22Rv1 (cell line): ENCODE measurements at regions not wholly inside any gene's neighbourhood (a gene's known extent, or its start where the extent isn't known, plus 50 kb on each side); places are given as distances from the start of the nearest gene placed in this dataset.
"Not testable (repeated sequence)": the region's sequence is repeated elsewhere in the genome, so short reads cannot be mapped to it uniquely, and the experiment has no call there.

Experiments used
- ZFX ChIP-seq: fragments of 450-650 bp; IDR thresholded peaks from 2 replicates; pipeline ENCODE4 v1.6.1; 2017; ENCODE audit warnings: antibody characterized with exemption, borderline replicate concordance
- TF ChIP-seq, protein P1 (sequence below): fragments of 450-650 bp; IDR thresholded peaks from 2 replicates; pipeline ENCODE4 v1.5.1; 2017; ENCODE audit warnings: mild to moderate bottlenecking

DNA sequence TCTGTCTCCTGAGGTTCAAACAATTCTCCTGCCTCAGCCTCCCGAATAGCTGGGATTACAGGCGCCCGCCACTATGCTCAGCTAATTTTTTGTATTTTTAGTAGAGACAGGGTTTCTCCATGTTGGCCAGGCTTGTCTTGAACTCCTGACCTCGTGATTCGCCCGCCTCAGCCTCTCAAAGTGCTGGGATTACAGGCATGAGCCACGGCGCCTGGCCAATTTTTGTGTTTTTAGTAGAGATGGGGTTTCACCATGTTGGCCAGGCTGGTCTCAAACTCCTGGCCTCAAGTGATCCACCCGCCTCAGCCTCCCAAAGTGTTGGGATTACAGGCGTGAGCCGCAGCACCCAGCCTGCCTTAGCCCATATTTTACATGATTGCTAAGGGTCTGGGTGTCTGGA lies 130.3 kb upstream of the NCOR2 start:
- TF ChIP-seq, protein P1, sequence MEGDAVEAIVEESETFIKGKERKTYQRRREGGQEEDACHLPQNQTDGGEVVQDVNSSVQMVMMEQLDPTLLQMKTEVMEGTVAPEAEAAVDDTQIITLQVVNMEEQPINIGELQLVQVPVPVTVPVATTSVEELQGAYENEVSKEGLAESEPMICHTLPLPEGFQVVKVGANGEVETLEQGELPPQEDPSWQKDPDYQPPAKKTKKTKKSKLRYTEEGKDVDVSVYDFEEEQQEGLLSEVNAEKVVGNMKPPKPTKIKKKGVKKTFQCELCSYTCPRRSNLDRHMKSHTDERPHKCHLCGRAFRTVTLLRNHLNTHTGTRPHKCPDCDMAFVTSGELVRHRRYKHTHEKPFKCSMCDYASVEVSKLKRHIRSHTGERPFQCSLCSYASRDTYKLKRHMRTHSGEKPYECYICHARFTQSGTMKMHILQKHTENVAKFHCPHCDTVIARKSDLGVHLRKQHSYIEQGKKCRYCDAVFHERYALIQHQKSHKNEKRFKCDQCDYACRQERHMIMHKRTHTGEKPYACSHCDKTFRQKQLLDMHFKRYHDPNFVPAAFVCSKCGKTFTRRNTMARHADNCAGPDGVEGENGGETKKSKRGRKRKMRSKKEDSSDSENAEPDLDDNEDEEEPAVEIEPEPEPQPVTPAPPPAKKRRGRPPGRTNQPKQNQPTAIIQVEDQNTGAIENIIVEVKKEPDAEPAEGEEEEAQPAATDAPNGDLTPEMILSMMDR, result not testable (repeated sequence)
- not testable (repeated sequence) for TF ChIP-seq ZFX
